Stimulated activated naive CD4-positive, alpha-beta T cell treated with Interleukin-2 at 50 U/mL for 16 hours (primary cell): ENCODE measurements at regions not wholly inside any gene's neighbourhood (a gene's known extent, or its start where the extent isn't known, plus 50 kb on each side); places are given as distances from the start of the nearest gene placed in this dataset.
"Not testable (repeated sequence)": the region's sequence is repeated elsewhere in the genome, so short reads cannot be mapped to it uniquely, and the experiment has no call there.

ENCODE experiments used
- DNase-seq: peaks from one replicate; lab custom pipeline; 2025; lab: John Stamatoyannopoulos, UW

GRCh38 chr1:213324859-213325258, 273.8 kb downstream of the RPS6KC1 start:
- no peak for DNase-seq

GRCh38 chr1:213325482-213325881, 274.4 kb downstream of the RPS6KC1 start:
- DNase-seq, result no peak

- DNase-seq, result no peak
Observed at GRCh38 chr1:213326281-213327016, 275.4 kb downstream of the RPS6KC1 start.

- no peak for DNase-seq
Observed at GRCh38 chr1:213327017-213327667, 276.1 kb downstream of the RPS6KC1 start.

- DNase-seq, result no peak
Observed at GRCh38 chr1:213329406-213330008, 278.5 kb downstream of the RPS6KC1 start.

- DNase-seq, result no peak
Observed at GRCh38 chr1:213330281-213330680, 279.2 kb downstream of the RPS6KC1 start.

GRCh38 chr1:213331631-213332175, 280.7 kb downstream of the RPS6KC1 start:
- no peak for DNase-seq

- no peak for DNase-seq
Observed at GRCh38 chr1:213332491-213332890, 281.4 kb downstream of the RPS6KC1 start.

- DNase-seq, result no peak
Observed at GRCh38 chr1:213333121-213333520, 282.1 kb downstream of the RPS6KC1 start.

- no peak for DNase-seq
Observed at GRCh38 chr1:213335084-213335483, 284.0 kb downstream of the RPS6KC1 start.

GRCh38 chr1:213337025-213337678, 286.1 kb downstream of the RPS6KC1 start:
- no peak for DNase-seq

- DNase-seq, result no peak
Observed at GRCh38 chr1:213340593-213340992, 289.6 kb downstream of the RPS6KC1 start.

- DNase-seq, result no peak
Observed at GRCh38 chr1:213345621-213346020, 294.6 kb downstream of the RPS6KC1 start.

- DNase-seq, result no peak
Observed at GRCh38 chr1:213357403-213357802, 306.4 kb downstream of the RPS6KC1 start.

- DNase-seq, result not testable (repeated sequence)
Observed at GRCh38 chr1:213358368-213358767, 307.3 kb downstream of the RPS6KC1 start.

GRCh38 chr1:213362598-213362997, 311.6 kb downstream of the RPS6KC1 start:
- no peak for DNase-seq

- no peak for DNase-seq
Observed at GRCh38 chr1:213366141-213366831, 315.2 kb downstream of the RPS6KC1 start.

- no peak for DNase-seq
Observed at GRCh38 chr1:213369465-213369864, 318.4 kb downstream of the RPS6KC1 start.

GRCh38 chr1:213370523-213370922, 319.5 kb downstream of the RPS6KC1 start:
- DNase-seq, result no peak

- no peak for DNase-seq
Observed at GRCh38 chr1:213371525-213371846, 320.4 kb downstream of the RPS6KC1 start.

GRCh38 chr1:213371847-213372619, 321.0 kb downstream of the RPS6KC1 start:
- DNase-seq, result no peak
